Left cardiac atrium (tissue), 4 donors: ENCODE measurements at regions not wholly inside any gene's neighbourhood (a gene's known extent, or its start where the extent isn't known, plus 50 kb on each side); places are given as distances from the start of the nearest gene placed in this dataset.
A peak's percentile ranks its signal among the peaks of the same experiment; 100 is the strongest.
"Not testable (repeated sequence)": the region's sequence is repeated elsewhere in the genome, so short reads cannot be mapped to it uniquely, and the experiment has no call there.

ENCODE experiments used
- ATAC-seq, 2 donors: fragments of 200-7000 bp; cut with Tn5 transposase; one replicate each; pipeline ENCODE4 v1.9.1; 2020; ENCODE audit warnings: mild to moderate bottlenecking in 2 of 2, moderate library complexity in 2 of 2
- DNase-seq: peaks from one replicate; pipeline ENCODE4 v3.0.0-alpha.2; 2020
- intact Hi-C, 2 donors: fragments of 100-400 bp; cut with DNase I; formaldehyde crosslinking; loops; one replicate each; pipeline versions ENCODE4 v1.14.1 to v1.15.1; 2022 to 2023
- donor health status: DM: no; HTN: yes; CAD: no.
- donor health status: DM: no; HTN: yes; CAD: no; lungs with severe emphysema.
- donor health status: DM: yes; HTN: yes; CAD: no.
- donor health status: Dilated cardiomyopathy.

DNA sequence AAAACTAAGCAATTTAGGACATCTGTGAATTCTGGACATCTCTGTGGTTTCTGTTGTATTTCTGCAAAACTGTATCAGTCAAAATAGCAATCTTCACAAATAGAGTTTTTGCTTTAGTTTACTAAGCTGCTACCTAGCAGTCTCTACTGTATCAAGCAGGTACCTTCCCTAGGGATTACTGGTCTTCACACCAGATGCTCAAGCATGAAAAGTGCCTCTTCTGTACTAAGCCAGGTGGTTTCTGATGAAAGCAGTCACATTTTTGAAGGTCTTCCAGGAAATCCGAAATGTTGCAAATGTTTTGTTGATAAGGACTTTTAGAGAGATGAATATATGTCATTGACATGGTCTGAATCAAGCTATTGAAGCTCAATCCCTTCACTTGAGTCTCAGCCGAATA is 540.0 kb downstream of the KCTD16 start:
- ATAC-seq (no peak), DNase-seq (no peak)
- intact Hi-C loops = no loop called here

DNA sequence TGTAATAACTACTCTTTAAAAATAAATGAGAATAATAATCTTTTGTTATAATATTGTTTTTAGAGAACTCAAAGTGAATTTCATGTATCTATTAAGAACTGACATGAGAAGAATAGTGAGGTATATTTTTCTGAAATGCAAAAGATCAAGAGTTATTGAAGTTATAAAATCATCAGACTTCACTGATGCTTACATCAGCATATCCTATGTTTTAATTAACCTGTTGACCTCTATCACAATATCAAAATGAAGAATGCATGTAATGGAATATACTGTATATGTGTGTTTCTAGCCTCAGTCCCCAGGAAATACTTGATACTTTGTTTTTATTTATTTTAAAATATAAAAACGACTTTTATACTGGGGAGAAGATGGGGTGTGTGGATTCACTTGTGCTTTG is 533.1 kb downstream of the KCTD16 start:
- intact Hi-C loops = no loop called here
- DNase-seq (no peak), ATAC-seq (no peak)

DNA sequence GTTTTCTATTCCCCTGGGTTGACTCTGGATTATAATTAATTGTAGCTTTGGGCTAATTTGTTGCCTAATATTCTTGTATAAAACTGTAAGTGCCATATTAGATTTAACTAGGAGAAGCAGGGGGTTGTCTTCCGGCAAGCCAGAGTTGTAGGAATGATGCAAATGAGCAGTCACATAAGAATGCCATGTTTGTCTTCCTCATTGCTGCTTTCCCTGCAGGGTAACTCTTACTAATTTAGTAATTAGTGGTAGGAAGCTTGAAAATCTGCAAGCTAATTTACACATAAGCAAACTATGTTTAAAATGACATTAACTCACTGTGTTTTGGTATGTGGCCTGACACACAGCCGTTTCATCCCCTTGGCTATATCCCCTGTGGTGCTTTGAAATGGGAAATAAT is 527.8 kb downstream of the KCTD16 start:
- DNase-seq (no peak), ATAC-seq (no peak)
- intact Hi-C loops = no loop called here

DNA sequence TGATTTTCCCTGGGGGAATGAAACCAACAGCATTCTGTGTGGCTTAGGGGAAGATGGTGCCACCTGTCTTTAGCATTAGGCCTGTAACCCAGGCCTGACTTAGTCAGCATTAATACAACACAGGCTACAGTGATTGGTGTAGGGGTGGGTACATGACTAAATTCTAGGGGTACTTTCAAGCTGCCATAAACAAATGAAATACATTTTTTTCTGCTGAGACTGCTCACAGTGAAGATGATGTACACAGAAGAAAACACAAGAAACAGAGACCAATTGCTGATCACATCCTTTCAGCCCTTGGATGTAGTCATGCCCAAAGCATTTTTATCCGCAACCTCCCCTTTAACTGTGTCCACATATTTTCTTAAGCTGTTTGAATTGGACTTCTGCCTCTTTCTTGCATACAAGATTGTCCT is 527.2 kb downstream of the KCTD16 start:
- intact Hi-C loops = no loop called here
- peak in 1 of 2 donors; percentile 84 for ATAC-seq
- DNase-seq = no peak

DNA sequence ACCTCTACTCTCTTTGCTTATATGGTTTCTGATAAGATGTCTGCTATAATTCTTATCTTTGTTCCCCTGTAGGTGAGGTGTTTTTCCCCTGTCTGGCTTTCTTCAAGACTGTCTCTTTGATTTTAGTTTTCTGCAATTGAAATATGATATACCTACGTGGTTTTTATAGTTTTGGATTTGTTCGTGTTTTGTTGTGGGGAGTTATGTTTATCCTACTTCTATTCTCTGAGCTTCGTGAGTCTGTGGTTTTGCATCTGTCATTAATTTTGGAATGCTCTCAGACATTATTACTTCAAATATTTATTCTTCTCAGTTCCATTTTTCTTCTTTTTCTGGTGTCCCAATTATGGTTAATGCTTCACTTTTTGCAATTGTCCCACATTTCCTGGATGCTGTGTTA is 521.3 kb downstream of the KCTD16 start:
- no peak for DNase-seq
- no peak for ATAC-seq
- intact Hi-C loops = no loop called here

DNA sequence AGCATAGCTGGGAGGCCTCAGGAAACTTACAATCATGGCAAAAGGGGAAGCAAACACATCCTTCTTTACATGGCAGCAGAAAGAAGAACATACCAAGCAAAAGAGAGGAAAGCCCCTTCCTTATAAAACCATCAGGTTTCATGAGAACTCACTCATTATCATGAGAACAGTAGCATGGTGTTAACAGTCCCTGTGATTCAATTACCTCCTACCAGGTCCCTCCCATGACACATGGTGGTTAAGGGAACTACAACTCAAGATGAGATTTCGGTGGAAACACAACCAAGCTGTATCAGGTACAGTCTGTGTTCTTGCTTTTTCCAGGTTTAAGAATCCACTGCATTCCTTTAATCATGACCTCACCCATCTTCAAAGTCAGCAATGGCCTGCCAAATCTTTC is 514.2 kb downstream of the KCTD16 start:
- no peak for DNase-seq
- intact Hi-C loops = no loop called here
- no peak for ATAC-seq

DNA sequence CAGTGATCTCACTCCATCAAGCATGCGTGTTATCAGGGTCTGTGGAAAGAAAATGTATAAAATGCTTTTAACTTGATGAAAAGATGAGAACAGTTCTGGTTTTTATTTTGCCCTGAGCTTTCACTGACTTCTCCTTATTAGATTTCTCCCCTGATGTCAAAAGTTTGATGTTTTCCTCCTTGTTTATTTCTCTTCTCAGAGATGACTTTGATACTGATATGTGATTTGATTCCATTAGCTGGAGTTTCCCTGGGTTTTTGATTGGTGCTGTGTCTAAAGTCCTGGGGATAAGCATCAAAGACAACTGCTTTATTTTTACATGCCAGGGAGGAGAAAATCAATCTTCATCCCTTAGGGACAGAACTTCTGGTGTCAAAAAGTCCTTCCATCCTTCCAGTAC is 510.0 kb downstream of the KCTD16 start:
- DNase-seq = no peak
- ATAC-seq = no peak

DNA sequence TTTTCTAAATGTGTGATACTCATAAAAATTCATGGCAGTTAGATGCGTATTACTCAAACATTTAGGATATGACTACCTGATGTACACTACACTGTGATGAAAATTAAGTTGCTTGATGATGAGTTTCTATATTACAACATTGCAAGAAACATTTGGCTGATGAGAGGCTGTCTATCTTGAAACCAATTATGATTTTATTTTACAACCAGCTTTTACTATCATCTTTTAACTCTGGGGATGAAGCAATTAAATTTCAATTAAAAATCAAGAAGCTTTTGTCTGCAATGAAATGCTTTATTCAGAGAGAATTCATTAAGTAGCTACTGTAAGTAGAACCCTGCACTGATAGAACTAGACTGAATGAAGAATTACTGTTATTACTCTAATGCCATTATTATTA is 500.4 kb downstream of the KCTD16 start:
- no peak for DNase-seq
- no peak for ATAC-seq
- intact Hi-C loops = no loop called here

More for the DNA sequence above, 510.0 kb downstream of the KCTD16 start:
- intact Hi-C loops = no loop called here

DNA sequence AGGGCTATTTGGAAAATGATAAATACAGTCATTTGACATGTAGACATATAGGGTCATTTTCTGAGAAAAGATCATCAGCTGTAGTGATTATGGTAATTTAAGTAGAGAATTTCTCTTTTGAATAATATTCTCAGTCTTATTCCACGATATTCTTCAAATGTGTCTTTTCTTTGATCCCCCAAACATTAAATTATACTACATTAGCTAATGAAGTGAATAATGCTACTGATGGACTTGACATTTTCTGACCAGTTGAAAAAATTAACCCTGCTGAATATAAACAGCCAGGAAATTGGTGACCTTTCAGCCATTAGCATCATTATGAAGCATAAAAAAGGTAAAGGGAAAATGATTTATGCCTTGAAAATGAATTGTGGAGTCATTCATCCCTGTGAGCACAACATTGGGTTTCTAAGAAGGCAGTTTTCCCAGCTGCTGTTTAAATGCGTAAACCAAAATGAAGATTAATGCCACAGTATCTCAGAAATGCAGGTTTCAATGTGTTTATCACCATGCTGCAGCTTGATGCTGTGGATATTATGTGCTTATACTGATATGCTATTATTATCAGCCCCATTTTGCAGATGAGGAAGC is 489.1 kb downstream of the KCTD16 start:
- intact Hi-C loops = no loop called here

DNA sequence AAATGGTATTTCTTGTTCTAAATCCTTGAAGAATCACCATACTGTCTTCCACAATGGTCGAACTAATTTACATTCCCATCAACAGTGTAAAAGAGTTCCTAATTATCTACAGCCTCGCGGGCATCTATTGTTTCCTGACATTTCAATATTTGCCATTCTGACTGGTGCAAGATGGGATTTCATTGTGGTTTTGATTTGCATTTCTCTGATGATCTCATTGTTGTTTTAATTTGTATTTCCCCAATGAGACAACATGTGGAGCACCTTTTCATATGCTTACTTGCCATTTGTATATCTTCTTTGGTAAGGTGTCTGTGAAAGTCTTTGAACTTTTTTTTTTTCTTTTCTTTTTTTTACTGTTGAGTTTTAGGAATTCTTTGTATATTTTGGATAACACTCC is 473.6 kb downstream of the KCTD16 start:
- intact Hi-C loops = no loop called here
- DNase-seq = no peak
- ATAC-seq = no peak

More for the DNA sequence above, 489.1 kb downstream of the KCTD16 start:
- DNase-seq (no peak), ATAC-seq (no peak)

DNA sequence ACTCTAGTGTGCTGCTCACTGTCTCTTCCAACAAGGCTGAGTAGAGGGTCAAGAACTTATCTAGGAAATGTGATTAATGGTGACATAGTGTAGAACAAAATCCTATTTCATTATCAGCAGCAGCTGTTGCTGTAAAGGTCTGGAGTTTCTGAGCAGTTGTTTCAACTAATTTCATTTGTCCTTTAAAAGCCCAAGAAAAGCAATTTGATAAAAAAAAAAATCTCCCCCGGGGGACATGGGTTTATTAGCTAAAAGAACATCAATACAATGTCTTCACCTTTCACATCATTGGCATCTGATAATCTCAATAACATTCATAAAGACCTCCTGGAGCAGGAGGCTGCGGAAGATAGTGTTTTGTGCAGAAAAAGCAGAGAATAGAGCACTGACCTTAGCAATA is 468.1 kb downstream of the KCTD16 start:
- ATAC-seq = no peak
- intact Hi-C loops = no loop called here

DNA sequence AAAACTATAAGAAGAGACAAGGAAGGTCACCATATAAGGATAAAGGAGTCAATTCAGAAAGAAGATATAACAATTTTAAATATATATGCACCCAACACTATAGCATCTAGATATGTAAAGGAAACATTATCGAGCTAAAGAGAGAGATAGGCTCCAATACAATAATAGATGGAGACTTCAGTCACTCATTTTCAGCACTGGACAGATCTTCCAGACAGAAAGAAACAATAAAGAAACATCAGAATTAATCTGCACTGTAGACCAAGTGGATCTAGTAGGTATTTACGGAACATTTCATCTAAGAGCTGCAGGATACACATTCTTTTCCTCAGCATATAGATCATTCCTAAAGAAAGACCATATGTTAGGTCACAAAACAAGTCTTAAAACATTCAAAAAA is 463.5 kb downstream of the KCTD16 start:
- ATAC-seq (no peak), DNase-seq (no peak)
- intact Hi-C loops = no loop called here

More for the DNA sequence above, 468.1 kb downstream of the KCTD16 start:
- no peak for DNase-seq

DNA sequence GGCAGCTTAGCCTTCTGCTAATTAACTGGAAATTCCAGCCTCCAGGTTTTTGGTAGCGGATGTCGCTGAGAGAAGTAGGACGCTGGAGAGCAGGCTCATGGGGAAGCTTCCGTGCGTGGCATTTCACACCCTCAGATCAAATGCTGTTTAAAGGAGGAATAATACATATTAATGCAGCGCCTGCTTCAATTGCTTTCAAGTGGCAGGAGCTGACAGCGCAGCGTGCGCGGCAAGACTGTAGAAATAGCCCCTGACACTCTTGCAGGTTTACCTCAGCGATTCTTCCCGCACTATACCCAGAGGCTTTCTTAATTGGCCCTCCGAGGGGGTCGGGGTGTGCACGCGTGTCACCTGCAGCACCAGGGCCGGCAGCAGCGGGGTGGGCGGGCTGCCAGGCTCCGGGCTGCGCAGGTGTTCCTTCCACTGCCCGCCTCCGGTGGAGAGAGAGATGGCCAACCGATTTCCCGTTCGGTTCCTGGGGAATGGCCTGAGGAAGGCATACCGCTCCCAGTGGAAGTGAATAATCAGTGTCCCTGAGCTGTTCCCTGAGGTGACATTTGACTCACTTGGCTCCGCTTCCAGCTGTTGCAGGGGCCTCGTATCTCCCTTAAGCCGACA is 427.9 kb downstream of the KCTD16 start:
- intact Hi-C loops = no loop called here
- ATAC-seq (peak; percentile 62 to 71), DNase-seq (peak; percentile 38)

DNA sequence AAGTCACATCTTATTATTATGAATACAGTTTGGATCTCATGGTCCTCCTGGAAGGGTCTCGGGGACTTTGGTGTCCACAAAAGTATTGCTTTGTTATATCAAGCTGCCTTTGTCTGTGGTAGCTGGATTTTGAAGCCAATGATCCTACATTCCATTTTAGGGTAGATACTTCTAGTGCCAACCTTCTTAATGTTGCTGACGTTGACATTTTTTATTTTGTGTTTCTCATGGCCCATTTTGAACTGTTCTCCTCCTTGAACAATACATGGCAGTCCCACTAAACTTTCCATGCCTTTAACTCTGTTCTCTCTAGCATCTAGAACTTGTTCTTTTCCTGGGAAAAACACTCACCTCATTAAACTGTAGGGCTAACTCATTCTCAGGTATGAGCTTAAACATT is 425.8 kb downstream of the KCTD16 start:
- ATAC-seq (no peak), DNase-seq (no peak)
- intact Hi-C loops = no loop called here

DNA sequence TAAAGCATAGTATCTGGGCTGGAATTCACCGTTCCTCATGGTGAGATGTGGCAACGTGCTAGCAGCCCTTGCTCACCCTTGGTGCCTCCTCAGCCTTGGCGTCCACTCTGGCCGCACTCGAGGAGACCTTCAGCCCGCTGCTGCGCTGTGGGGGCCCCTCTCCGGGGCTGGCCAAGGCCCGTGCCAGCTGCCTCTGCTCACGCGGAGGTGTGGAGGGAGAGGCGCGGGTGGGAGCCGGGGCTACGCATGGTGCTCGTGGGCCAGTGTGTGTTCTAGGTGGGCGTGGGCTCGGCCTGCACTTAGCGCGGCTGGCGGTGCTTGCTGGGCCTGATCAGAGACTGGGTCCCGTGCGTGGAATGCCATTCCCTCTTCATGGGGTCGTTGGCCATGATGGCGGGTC is 424.2 kb downstream of the KCTD16 start:
- intact Hi-C loops = no loop called here
- no peak for ATAC-seq
- DNase-seq = no peak

DNA sequence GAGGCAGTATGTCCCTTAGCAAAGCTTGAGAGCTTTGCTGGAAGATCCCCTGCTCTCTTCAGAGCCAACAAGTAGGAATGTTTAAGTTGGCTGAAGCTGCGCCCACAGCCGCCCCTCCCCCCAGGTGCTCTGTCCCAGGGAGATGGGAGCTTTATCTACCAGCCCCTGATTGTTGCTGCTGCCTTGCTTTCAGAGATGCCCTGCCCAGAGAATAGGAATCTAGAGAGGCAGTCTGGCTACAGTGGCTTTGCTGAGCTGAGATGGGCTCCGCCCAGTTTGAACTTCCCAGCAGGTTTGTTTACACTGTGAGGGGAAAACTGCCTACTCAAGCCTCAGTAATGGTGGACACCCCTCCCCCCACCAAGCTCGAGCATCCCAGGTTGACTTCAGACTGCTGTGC is 423.6 kb downstream of the KCTD16 start:
- intact Hi-C loops, ATAC-seq, DNase-seq: not testable (repeated sequence)

DNA sequence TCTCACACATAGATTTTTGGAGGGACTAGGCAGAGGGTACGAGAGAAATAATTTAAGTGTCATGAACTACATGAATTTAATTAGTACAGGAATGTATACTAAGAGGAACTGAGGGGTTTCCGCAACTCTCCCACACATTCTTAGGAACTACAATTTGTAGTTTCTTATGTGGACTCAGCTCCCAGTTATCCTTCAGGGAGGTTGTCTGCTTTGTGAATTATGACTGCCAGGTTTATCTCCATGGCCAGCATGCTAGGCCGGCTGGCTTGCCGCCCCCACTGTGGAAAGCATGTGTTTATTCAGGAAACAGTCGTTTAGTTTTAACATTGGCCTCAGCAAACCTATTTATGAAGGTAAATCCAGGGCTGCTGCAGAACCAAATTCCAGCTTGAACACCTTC is 415.0 kb downstream of the KCTD16 start:
- ATAC-seq (no peak), DNase-seq (no peak)
- intact Hi-C loops = no loop called here

DNA sequence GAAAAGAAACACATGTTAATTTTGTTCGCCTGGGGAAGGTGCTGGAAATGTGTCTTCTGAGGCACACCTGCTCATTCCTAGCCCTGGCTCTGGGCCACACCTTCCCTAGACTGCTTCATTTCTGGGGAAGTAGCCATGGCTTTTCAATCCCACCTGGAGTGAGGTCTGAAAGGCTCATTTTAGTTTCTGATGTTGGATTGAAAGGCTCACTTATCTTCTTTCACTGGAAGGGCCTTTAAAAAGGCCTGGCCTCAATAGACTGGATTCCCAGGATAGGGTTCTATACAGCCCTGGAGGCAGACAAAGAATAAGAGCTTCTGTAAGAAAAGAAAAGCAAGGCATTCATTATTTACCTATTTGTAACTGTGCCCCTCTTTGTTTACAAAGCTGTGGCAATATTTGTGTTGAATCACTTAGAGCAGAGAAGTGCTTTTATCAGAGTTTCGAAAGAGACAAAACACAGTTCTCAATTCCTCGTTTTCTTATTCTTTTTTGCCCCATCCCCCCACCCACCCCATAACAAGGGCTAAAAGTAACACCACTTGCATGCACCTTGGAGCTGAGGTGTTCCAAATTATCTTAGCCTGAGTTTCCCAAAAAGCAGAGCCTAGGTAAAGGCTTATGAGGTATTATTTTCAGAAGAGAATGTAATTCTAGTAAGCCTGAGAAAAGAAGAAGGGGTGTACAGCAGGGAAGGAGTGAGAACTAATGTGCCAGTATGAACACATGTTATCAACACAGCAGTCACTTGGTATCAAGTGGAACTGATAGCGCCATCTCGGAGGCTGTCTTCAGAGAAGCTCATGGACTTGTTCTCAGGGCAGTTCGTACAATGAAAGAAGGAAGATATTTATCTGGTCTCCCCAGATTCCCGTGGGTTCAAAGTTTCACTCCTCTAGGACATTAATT is 413.1 kb downstream of the KCTD16 start:
- ATAC-seq = no peak
- intact Hi-C loops = no loop called here

DNA sequence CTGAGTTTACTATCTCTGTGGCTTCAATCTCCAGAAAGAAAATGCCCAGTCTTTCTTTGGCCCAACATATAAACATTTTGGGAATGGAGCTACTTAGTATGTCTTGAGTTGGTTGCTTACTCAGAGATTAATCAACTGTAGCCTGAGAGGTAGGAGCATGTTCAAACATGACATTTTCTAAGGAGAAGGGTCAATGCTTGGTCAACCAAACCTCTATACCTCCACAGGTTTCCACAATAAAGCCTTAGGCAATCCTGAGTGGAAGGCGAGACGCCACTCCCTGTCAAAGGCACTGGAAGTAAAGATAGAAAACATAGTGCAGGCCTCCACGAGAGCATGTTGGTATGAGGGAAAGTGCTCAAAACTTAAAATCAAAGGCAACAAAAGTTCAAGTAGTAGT is 411.4 kb downstream of the KCTD16 start:
- intact Hi-C loops = no loop called here
- ATAC-seq = no peak

More for the DNA sequence above, 413.1 kb downstream of the KCTD16 start:
- DNase-seq = no peak

DNA sequence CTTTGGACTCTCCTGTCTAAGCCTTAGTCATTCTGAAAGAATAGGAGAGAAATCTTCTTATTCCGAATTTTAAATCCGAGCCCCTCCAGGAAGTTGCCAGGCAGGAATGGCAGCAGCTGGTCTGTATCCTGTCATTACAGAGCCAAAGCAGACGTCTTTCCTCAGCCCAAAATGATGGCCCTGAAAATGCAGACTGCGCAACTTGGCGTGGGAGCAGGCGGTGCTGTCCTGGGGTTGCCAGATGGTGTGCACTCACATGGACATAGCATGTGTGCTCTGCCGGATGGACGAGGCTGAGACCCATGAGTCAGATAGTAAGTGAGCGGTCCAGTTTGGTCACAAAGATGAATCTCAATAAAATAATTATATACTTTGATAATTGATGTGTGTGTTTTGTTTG is 410.4 kb downstream of the KCTD16 start:
- ATAC-seq (no peak), DNase-seq (no peak)
- intact Hi-C loops = no loop called here

More for the DNA sequence above, 411.4 kb downstream of the KCTD16 start:
- DNase-seq = no peak
